GM12874 (cell line): ENCODE measurements at regions not wholly inside any gene's neighbourhood (a gene's known extent, or its start where the extent isn't known, plus 50 kb on each side); places are given as distances from the start of the nearest gene placed in this dataset.

Experiments
- CTCF ChIP-seq: IDR thresholded peaks from 2 replicates; pipeline ENCODE4 v1.5.1; 2011; ENCODE audit warnings: low read depth, mild to moderate bottlenecking, control low read depth, low read length, moderate library complexity; ENCODE audit not compliant: insufficient read depth

DNA sequence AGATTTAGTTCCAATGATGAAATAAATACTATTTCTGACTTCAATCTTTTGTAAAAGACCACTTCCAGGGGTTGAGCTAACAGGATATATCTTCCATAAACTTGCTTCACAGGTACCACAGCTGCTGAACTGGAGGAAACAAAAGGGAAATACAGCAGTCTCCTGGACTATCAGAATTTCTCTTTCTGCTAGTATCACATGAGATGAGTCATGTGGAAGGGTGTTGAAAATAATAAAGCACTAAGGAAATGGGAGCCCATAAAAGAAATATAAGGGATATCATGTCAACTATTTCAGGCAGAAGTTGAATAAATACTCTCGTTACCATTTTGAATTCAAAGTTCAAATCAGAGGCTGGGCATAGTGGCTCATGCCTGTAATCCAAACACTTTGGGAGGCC, 250.3 kb upstream of the NFE2L3 start:
- no peak for TF ChIP-seq CTCF

DNA sequence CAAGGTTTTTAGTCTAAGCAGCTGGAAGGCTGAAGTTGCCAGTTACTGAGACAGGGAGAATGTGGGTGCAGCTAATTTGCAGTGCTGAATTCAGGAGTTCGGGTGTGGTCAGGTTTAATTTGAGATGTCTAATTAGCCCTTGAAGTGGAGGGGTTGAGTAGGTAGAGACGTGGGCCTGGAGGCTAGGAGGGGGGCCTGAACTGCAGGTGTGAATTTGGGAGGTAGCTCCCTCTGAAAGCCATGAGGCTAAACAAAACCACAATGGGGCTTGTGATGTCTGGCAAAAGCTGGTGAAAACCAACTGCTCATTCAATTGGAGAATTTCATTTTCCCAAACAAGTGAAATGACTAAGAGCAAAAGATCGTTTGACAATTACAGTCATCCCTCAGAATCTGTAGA, 246.0 kb upstream of the NFE2L3 start:
- no peak for TF ChIP-seq CTCF

DNA sequence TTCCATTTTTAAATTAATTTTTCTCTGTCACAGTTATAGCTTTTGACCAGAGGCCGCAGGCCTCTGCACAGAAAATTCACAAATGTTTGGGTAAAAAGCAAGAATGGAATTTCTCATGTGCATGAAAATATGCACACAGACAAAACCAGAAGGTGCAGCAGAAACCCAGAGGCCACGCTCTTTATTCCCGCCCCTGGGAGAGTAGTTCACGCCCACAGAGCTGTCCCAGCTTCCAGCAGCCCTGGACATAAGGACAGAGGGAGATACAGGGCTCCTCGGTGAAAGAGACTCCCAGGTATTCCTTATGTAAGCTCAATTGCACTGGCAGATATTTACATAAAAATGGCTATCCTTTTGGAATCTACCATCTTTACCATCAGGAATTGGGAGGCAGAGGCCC, 245.2 kb upstream of the NFE2L3 start:
- TF ChIP-seq CTCF: no peak

GRCh38 chr7:25907214-25907613, 244.8 kb upstream of the NFE2L3 start:
- no peak for TF ChIP-seq CTCF

- TF ChIP-seq CTCF: no peak
These were observed 244.3 kb upstream of the NFE2L3 start for GRCh38 chr7:25907731-25908130.

- TF ChIP-seq CTCF: no peak
These were observed 243.6 kb upstream of the NFE2L3 start for GRCh38 chr7:25908154-25908949.

DNA sequence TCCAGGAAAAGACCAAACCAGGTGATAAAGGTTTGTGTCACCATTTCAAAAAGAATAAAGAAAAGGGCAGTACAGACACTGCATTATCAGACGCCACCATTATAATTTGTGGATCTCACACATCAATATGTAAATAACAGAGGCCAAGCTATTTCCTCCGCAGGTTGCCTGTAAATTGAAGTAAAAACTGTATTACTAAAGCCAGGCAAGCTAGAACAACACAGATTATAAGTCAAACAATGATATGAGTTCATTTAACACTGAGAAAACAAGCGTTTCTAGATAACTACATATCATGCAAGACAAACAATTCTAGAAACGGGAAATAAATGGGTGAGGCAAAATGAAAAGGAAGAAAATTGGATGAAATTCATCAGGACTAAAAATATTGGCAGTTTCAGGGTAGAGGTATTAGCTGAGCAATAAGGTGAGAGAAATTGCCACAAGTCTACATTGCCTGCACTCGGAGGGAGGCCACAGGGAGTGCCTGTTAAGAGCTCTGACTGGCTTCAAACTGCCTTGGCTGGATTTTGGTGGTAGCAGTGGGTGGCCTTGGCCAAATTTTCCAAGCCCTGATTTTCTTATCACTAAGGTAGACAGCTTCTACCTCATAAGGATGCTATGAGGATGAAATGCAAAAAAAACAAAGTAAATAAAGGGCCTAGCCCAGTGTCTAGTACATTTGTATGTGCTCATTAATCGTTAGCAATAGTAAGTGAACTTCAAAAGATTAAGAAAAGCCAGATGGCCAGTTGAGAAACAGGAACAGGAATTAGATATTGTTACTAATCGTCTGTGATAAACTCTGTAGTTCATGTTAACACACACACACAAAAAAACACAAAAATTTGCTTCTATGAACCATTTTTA, 240.0 kb upstream of the NFE2L3 start:
- TF ChIP-seq CTCF: no peak
